ENCODE measurements at regions not wholly inside any gene's neighbourhood (a gene's known extent, or its start where the extent isn't known, plus 50 kb on each side); places are given as distances from the start of the nearest gene placed in this dataset.

DNA sequence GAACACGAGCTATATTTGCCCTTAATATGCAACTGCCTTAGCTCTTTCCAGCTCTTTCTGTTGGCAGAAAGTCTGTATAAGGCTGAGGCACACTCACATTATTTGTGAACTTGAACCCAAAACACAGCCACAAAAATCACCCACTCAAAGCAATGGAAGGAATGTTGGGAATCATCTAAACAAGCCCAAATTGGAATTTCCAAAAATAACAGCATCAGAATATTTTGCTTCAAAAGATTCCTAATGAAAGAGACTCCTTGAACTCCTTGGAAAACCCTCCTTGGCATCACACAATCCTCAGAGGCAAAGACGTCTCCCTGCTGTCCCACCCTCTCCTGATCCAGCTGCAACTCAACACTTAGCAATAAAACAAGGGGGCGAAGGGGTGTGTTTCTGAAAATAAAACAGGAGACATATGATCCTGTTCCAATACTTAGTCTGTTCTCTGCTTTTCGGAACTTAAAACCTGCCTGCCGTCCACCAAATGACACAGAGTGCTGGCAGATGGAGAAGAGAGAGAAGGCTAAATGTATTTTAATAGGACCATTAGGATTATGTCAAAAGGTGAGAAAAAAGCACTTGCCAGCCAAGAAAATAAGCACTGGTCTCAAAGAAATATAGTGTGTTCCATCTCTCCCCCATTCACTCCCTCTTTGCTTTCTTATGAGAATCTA is 320.7 kb upstream of the JARID2 start:
- no peak for TF ChIP-seq CTCF (IDR thresholded peaks at IDR 0.05; ENCODE audit: poor library complexity, severe bottlenecking)
- no peak for TF ChIP-seq EP300 (conservative IDR thresholded peaks at IDR 0.05; ENCODE audit: poor library complexity, severe bottlenecking)
- TF ChIP-seq REST (IDR thresholded peaks at IDR 0.05; ENCODE audit: borderline replicate concordance): no peak
- TF ChIP-seq TAF1 (IDR thresholded peaks at IDR 0.05; ENCODE audit: low read depth): no peak
